ENCODE measurements at regions not wholly inside any gene's neighbourhood (a gene's known extent, or its start where the extent isn't known, plus 50 kb on each side); places are given as distances from the start of the nearest gene placed in this dataset.

DNA sequence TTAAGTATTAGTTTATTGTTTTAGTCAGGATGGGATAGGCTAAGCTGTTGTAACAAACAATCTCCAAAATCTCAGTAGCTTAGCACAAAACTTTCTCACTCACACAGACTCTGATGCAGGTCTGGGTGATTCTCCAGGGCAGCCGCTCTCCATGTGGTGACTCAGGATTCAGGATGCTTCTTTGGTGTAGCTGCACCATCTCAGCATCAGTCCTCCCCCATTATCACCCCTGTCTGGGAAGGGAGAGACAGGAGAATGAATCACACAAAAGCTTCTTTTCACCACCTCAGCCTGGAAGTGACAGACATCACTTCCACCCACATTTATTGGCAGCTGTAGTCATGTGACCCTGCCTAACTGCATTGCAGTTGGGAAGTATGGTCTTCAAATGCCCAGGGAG, 142.3 kb downstream of the DICER1 start:
- intact Hi-C loops (cut with DNase I; ENCODE audit: low total_unique reads), result no loop called here
- Histone ChIP-seq H3K9me3 (no peaks in the 10 kb centered on the region), H3K27ac (no peak overlapping the region), H3K27me3 (no peaks in the 10 kb centered on the region), H3K4me1 (peaks cover 0 to 24% (median 4%) of the 10 kb centered on the region in 4 donors), H3K4me3 (no peak overlapping the region), H3K36me3 (no peaks in the 10 kb centered on the region)
- no peak for DNase-seq
- TF ChIP-seq, protein P1, sequence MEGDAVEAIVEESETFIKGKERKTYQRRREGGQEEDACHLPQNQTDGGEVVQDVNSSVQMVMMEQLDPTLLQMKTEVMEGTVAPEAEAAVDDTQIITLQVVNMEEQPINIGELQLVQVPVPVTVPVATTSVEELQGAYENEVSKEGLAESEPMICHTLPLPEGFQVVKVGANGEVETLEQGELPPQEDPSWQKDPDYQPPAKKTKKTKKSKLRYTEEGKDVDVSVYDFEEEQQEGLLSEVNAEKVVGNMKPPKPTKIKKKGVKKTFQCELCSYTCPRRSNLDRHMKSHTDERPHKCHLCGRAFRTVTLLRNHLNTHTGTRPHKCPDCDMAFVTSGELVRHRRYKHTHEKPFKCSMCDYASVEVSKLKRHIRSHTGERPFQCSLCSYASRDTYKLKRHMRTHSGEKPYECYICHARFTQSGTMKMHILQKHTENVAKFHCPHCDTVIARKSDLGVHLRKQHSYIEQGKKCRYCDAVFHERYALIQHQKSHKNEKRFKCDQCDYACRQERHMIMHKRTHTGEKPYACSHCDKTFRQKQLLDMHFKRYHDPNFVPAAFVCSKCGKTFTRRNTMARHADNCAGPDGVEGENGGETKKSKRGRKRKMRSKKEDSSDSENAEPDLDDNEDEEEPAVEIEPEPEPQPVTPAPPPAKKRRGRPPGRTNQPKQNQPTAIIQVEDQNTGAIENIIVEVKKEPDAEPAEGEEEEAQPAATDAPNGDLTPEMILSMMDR (IDR thresholded peaks at IDR 0.05), result no peak

DNA sequence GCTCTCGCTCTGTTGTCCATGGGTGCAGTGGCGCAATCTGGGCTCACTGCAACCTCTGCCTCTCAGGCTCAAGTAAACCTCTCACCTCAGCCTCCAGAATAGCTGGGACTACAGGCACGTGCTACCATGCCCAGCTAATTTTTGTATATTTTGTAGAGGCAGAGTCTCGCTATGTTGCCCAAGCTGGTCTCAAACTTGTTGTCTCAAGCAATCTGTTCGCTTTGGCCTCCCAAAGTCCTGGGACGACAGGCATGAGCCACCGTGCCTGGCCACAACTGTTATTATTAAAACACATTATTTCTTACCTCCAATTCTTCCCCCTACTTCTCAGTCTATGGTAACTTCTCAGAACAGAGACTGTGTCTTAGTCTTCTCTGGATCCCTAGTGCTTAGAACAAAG, 143.3 kb downstream of the DICER1 start:
- Histone ChIP-seq H3K9me3 (no peaks in the 10 kb centered on the region), H3K27me3 (no peaks in the 10 kb centered on the region), H3K36me3 (no peaks in the 10 kb centered on the region), H3K4me1 (peaks cover 0 to 33% (median 11%) of the 10 kb centered on the region in 4 donors), H3K27ac (no peak overlapping the region), H3K4me3 (no peak overlapping the region)
- intact Hi-C loops (cut with DNase I; ENCODE audit: low total_unique reads), result no loop called here
- DNase-seq, result no peak
- TF ChIP-seq, protein P1 (IDR thresholded peaks at IDR 0.05), result no peak

DNA sequence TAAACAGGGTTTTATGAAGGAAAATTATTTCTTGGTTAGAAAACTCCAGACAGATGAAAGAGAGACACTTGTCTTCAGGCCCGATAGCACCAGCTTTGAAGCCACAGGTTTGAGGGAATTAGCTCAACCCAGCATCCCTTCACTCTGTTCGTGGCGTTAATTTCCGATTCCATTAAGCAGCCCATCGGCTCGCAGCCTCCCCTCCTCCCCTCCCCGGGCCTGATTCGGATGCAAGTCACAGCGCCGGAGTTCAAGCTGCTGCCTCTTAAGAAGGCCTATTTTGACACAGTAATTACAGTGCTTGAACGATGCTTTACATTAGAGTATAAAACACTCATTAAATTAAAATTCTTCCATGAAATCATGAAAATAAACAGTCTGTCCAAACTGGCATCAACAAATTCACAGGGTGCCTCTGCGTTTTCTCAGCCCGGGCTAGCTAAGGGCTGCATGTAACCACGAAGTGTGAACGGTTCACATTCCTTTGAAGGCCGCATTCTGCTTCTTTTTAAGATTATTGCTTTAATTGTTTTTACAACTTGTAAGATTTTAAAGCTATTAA, 145.8 kb downstream of the DICER1 start:
- Histone ChIP-seq H3K4me3 (no peak overlapping the region), H3K36me3 (no peaks in the 10 kb centered on the region), H3K9me3 (no peaks in the 10 kb centered on the region), H3K27ac (peak overlapping the region in 1 of 2 donors; percentile 65), H3K27me3 (no peaks in the 10 kb centered on the region), H3K4me1 (peaks cover 0 to 36% (median 14%) of the 10 kb centered on the region in 4 donors)
- TF ChIP-seq, protein P1 (IDR thresholded peaks at IDR 0.05), result no peak
- no peak for DNase-seq
- intact Hi-C loops (cut with DNase I; ENCODE audit: low total_unique reads), result no loop called here

GRCh38 chr14:95008445-95009217, 148.7 kb downstream of the DICER1 start:
- intact Hi-C loops (cut with DNase I; ENCODE audit: low total_unique reads), result no loop called here
- Histone ChIP-seq H3K27me3 (no peaks in the 10 kb centered on the region), H3K36me3 (no peaks in the 10 kb centered on the region), H3K4me3 (no peak overlapping the region), H3K4me1 (peaks cover 0 to 36% (median 14%) of the 10 kb centered on the region in 4 donors), H3K9me3 (no peaks in the 10 kb centered on the region), H3K27ac (peak overlapping the region in 1 of 2 donors; percentile 71)
- TF ChIP-seq, protein P1 (IDR thresholded peaks at IDR 0.05), result no peak
- DNase-seq, result no peak

- H3K4me3 ChIP-seq, result no peak overlapping the region
- intact Hi-C loops (cut with DNase I; ENCODE audit: low total_unique reads), result no loop called here
- TF ChIP-seq, protein P1 (IDR thresholded peaks at IDR 0.05), result no peak
- no peak overlapping the region for H3K27ac ChIP-seq
- peaks cover 0 to 37% (median 14%) of the 10 kb centered on the region in 4 donors for H3K4me1 ChIP-seq
- no peaks in the 10 kb centered on the region for H3K36me3 ChIP-seq
- H3K27me3 ChIP-seq, result no peaks in the 10 kb centered on the region
- no peaks in the 10 kb centered on the region for H3K9me3 ChIP-seq
- DNase-seq, result no peak
Observed at GRCh38 chr14:95007921-95008320, 149.4 kb downstream of the DICER1 start.

All from tibial artery (tissue), 4 donors.